Liver (tissue), 8 donors: ENCODE measurements at regions not wholly inside any gene's neighbourhood (a gene's known extent, or its start where the extent isn't known, plus 50 kb on each side); places are given as distances from the start of the nearest gene placed in this dataset.

Experiments used
- DNase-seq: peaks from one replicate; pipeline ENCODE4 v3.0.0-alpha.2; 2017; ENCODE audit warnings: low spot score
- H3K27ac ChIP-seq, 2 donors: one replicate each; pipeline ENCODE4 v1.7.0; 2013; ENCODE audit warnings: inconsistent platforms in 2 of 2, low read length in 2 of 2, control low read depth in 1 of 2, low read depth in 1 of 2, mild to moderate bottlenecking in 1 of 2
- H3K27me3 ChIP-seq, 4 donors: one replicate each; pipeline versions ENCODE4 v1.6.1 to v1.7.0; 2013; ENCODE audit warnings: low read length in 3 of 4, inconsistent platforms in 1 of 4, mild to moderate bottlenecking in 1 of 4, moderate library complexity in 1 of 4; ENCODE audit not compliant: control insufficient read depth in 4 of 4, insufficient read depth in 4 of 4
- H3K36me3 ChIP-seq, 4 donors: one replicate each; pipeline versions ENCODE4 v1.6.1 to v1.7.0; 2013; ENCODE audit warnings: low read length in 3 of 4, mild to moderate bottlenecking in 3 of 4, low read depth in 1 of 4, moderate library complexity in 1 of 4; ENCODE audit not compliant: control insufficient read depth in 4 of 4, insufficient read depth in 3 of 4
- H3K4me1 ChIP-seq, 4 donors: one replicate each; pipeline versions ENCODE4 v1.6.1 to v1.7.0; 2013; ENCODE audit warnings: low read length in 3 of 4, mild to moderate bottlenecking in 3 of 4, moderate library complexity in 1 of 4; ENCODE audit not compliant: control insufficient read depth in 4 of 4, insufficient read depth in 4 of 4
- H3K4me3 ChIP-seq, 3 donors: one replicate each; pipeline versions ENCODE4 v1.6.1 to v1.7.0; 2013; ENCODE audit warnings: low read length in 3 of 3, control low read depth in 1 of 3, low read depth in 1 of 3, mild to moderate bottlenecking in 1 of 3
- H3K9ac ChIP-seq, 2 donors: one replicate each; pipeline ENCODE4 v1.7.0; 2013; ENCODE audit warnings: low read length in 2 of 2, mild to moderate bottlenecking in 2 of 2, moderate library complexity in 2 of 2, control low read depth in 1 of 2, low read depth in 1 of 2
- H3K9me3 ChIP-seq, 4 donors: one replicate each; pipeline versions ENCODE4 v1.6.1 to v1.7.0; 2013; ENCODE audit warnings: low read length in 3 of 4; ENCODE audit not compliant: control insufficient read depth in 4 of 4
- ATF3 ChIP-seq: IDR thresholded peaks from 2 replicates; pipeline ENCODE4 v1.6.1; 2016; ENCODE audit warnings: antibody characterized with exemption
- EGR1 ChIP-seq, 2 donors: IDR thresholded peaks; 2 replicates each; pipeline ENCODE4 v1.6.1; 2016 to 2018; ENCODE audit warnings: antibody characterized with exemption in 2 of 2, low read depth in 2 of 2
- FOXA1 ChIP-seq: IDR thresholded peaks from 2 replicates; pipeline ENCODE4 v1.6.1; 2016; ENCODE audit warnings: antibody characterized with exemption
- FOXA2 ChIP-seq: IDR thresholded peaks from 2 replicates; pipeline ENCODE4 v1.6.1; 2016; ENCODE audit warnings: antibody characterized with exemption
- GABPA ChIP-seq, 2 donors: IDR thresholded peaks in 1 of 2; conservative IDR thresholded peaks in 1 of 2; 2 replicates each; pipeline ENCODE4 v1.6.1; 2016; ENCODE audit warnings: antibody characterized with exemption in 2 of 2, mild to moderate bottlenecking in 1 of 2, moderate library complexity in 1 of 2
- HNF4A ChIP-seq, 2 donors: conservative IDR thresholded peaks; 2 replicates each; pipeline ENCODE4 v1.6.1; 2016; ENCODE audit warnings: antibody characterized with exemption in 2 of 2, mild to moderate bottlenecking in 2 of 2
- HNF4G ChIP-seq: IDR thresholded peaks from 2 replicates; pipeline ENCODE4 v1.6.1; 2016; ENCODE audit warnings: antibody characterized with exemption
- JUND ChIP-seq, 2 donors: IDR thresholded peaks; 2 replicates each; pipeline ENCODE4 v1.6.1; 2016; ENCODE audit warnings: antibody characterized with exemption in 2 of 2
- NR2F2 ChIP-seq: IDR thresholded peaks from 2 replicates; pipeline ENCODE4 v1.6.1; 2016; ENCODE audit warnings: antibody characterized with exemption
- RAD21 ChIP-seq, 2 donors: IDR thresholded peaks; 2 replicates each; pipeline ENCODE4 v1.6.1; 2016; ENCODE audit warnings: antibody characterized with exemption in 2 of 2, mild to moderate bottlenecking in 2 of 2
- REST ChIP-seq: IDR thresholded peaks from 2 replicates; pipeline ENCODE4 v1.6.1; 2016; ENCODE audit warnings: antibody characterized with exemption, mild to moderate bottlenecking
- RXRA ChIP-seq, 2 donors: IDR thresholded peaks; 2 replicates each; pipeline ENCODE4 v1.6.1; 2017 to 2018; ENCODE audit warnings: antibody characterized with exemption in 2 of 2, mild to moderate bottlenecking in 1 of 2
- SP1 ChIP-seq: IDR thresholded peaks from 2 replicates; pipeline ENCODE4 v1.6.1; 2018; ENCODE audit warnings: antibody characterized with exemption, mild to moderate bottlenecking
- TAF1 ChIP-seq: conservative IDR thresholded peaks from 2 replicates; pipeline ENCODE4 v1.6.1; 2016; ENCODE audit warnings: antibody characterized with exemption, mild to moderate bottlenecking
- ZBTB33 ChIP-seq: IDR thresholded peaks from 2 replicates; pipeline ENCODE4 v1.6.1; 2016; ENCODE audit warnings: antibody characterized with exemption
- WGBS: extraction: QIAGEN DNeasy Blood & Tissue Kit; methylation state at CpG from one replicate; pipeline ENCODE4 v1.1.7; 2013; 5-methylcytosine and 5-hydroxymethylcytosine counted together
- TF ChIP-seq, protein P1 (sequence below): fragments of 150-350 bp; IDR thresholded peaks from 2 replicates; pipeline ENCODE4 v1.5.1; 2017; ENCODE audit warnings: improper control_type of control experiment, low read depth, low read length; ENCODE audit not compliant: missing input control
- TF ChIP-seq, protein P2 (sequence below): IDR thresholded peaks from 2 replicates; pipeline ENCODE4 v1.6.1; 2016; ENCODE audit warnings: antibody characterized with exemption
- donor health status: healthy.
- donor health status: healthy.
- donor health status: healthy.
- donor health status: healthy.
- donor health status: healthy.

GRCh38 chr4:123312116-123312515, 84.5 kb upstream of the SPRY1 start:
- no peaks in the 10 kb centered on the region for H3K9me3 ChIP-seq
- 100% methylated on average over 1 of the region's 1 CpG for WGBS
- H3K27ac ChIP-seq, result no peak overlapping the region
- no peak overlapping the region for H3K9ac ChIP-seq
- no peaks in the 10 kb centered on the region for H3K4me1 ChIP-seq
- H3K27me3 ChIP-seq, result no peaks in the 10 kb centered on the region
- H3K36me3 ChIP-seq, result peaks cover 0 to 2% (median 0%) of the 10 kb centered on the region in 4 donors
- DNase-seq, result no peak
- no peak overlapping the region for H3K4me3 ChIP-seq
- no peak for TF ChIP-seq RAD21 (IDR thresholded peaks at IDR 0.05)
- no peak for TF ChIP-seq EGR1 (IDR thresholded peaks at IDR 0.05; ENCODE audit: low read depth in 2 of 2)

- no peak overlapping the region for H3K4me3 ChIP-seq
- H3K36me3 ChIP-seq, result peaks cover 0 to 2% (median 0%) of the 10 kb centered on the region in 4 donors
- H3K9me3 ChIP-seq, result no peaks in the 10 kb centered on the region
- no peaks in the 10 kb centered on the region for H3K4me1 ChIP-seq
- H3K27me3 ChIP-seq, result no peaks in the 10 kb centered on the region
- TF ChIP-seq, protein P1, sequence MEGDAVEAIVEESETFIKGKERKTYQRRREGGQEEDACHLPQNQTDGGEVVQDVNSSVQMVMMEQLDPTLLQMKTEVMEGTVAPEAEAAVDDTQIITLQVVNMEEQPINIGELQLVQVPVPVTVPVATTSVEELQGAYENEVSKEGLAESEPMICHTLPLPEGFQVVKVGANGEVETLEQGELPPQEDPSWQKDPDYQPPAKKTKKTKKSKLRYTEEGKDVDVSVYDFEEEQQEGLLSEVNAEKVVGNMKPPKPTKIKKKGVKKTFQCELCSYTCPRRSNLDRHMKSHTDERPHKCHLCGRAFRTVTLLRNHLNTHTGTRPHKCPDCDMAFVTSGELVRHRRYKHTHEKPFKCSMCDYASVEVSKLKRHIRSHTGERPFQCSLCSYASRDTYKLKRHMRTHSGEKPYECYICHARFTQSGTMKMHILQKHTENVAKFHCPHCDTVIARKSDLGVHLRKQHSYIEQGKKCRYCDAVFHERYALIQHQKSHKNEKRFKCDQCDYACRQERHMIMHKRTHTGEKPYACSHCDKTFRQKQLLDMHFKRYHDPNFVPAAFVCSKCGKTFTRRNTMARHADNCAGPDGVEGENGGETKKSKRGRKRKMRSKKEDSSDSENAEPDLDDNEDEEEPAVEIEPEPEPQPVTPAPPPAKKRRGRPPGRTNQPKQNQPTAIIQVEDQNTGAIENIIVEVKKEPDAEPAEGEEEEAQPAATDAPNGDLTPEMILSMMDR, result no peak
- TF ChIP-seq ZBTB33 (no peak), NR2F2 (no peak), SP1 (no peak), ATF3 (no peak), EGR1 (IDR thresholded peaks at IDR 0.05; ENCODE audit: low read depth in 2 of 2) (no peak), FOXA1 (no peak), FOXA2 (no peak), JUND (IDR thresholded peaks at IDR 0.05) (no peak), RXRA (IDR thresholded peaks at IDR 0.05) (no peak), HNF4G (no peak), REST (no peak), TAF1 (no peak), GABPA (IDR thresholded peaks at IDR 0.05 in 1 of 2, conservative IDR thresholded peaks at IDR 0.05 in 1 of 2) (no peak), HNF4A (conservative IDR thresholded peaks at IDR 0.05) (no peak)
- TF ChIP-seq, protein P2, sequence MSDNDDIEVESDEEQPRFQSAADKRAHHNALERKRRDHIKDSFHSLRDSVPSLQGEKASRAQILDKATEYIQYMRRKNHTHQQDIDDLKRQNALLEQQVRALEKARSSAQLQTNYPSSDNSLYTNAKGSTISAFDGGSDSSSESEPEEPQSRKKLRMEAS, result no peak
- no peak overlapping the region for H3K27ac ChIP-seq
- DNase-seq, result no peak
- WGBS, result 86% methylated on average over 10 of the region's 10 CpGs
- H3K9ac ChIP-seq, result no peak overlapping the region
Observed at GRCh38 chr4:123312951-123313592, 83.5 kb upstream of the SPRY1 start.
